Mesothelial cell of epicardium (in vitro differentiated cells): ENCODE measurements at regions not wholly inside any gene's neighbourhood (a gene's known extent, or its start where the extent isn't known, plus 50 kb on each side); places are given as distances from the start of the nearest gene placed in this dataset.

Experiments used
- DNase-seq, 2 experiments: peaks; one replicate each; pipeline ENCODE4 v3.0.0; 2021; ENCODE audit warnings: low spot score in 2 of 2; ENCODE audit not compliant: unreplicated experiment in 2 of 2
- H3K27ac Mint-ChIP-seq: 2 replicates; pipeline ENCODE4 v1.8.0; 2021; ENCODE audit warnings: mixed read lengths
- H3K27me3 Mint-ChIP-seq: 2 replicates; pipeline ENCODE4 v1.8.0; 2021; ENCODE audit warnings: low read depth, mixed read lengths
- H3K36me3 Mint-ChIP-seq: 2 replicates; pipeline ENCODE4 v1.8.0; 2021; ENCODE audit warnings: mixed read lengths
- H3K4me1 Mint-ChIP-seq: 2 replicates; pipeline ENCODE4 v1.8.0; 2021; ENCODE audit warnings: mixed read lengths
- H3K4me3 Mint-ChIP-seq: 2 replicates; pipeline ENCODE4 v1.8.0; 2021; ENCODE audit warnings: mild to moderate bottlenecking, moderate library complexity, mixed read lengths
- H3K9me3 Mint-ChIP-seq: 2 replicates; pipeline ENCODE4 v1.8.0; 2021; ENCODE audit warnings: mixed read lengths
- CTCF ChIP-seq: fragments of 200-600 bp; sonication (generic); IDR thresholded peaks from one replicate; pipeline ENCODE4 v1.5.0; 2021; ENCODE audit warnings: antibody characterized with exemption; ENCODE audit not compliant: unreplicated experiment

DNA sequence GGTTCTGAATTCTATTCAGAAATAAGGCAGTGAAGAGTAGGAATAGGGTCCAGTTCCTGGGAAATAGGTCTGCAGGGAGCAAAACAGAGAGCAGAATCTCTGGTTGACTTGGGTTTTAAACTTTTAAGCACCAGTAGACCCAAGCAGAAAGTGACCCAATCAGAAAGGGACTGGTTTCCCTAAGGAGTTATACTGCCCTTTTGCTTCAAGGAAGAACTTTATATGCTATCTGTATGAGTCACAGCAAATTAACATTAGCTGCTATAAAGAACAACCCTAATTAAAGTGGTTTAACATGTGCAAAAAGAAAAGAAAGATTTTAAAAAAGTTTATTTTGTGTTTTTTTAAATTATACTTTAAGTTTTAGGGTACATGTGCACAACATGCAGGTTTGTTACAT is 263.6 kb upstream of the EMCN start:
- H3K4me1 Mint-ChIP-seq, result no peaks in the 10 kb centered on the region
- no peak for DNase-seq
- H3K4me3 Mint-ChIP-seq, result no peak overlapping the region
- H3K36me3 Mint-ChIP-seq, result no peaks in the 10 kb centered on the region
- peaks cover 3% of the 10 kb centered on the region for H3K9me3 Mint-ChIP-seq
- TF ChIP-seq CTCF, result no peak
- no peak overlapping the region for H3K27ac Mint-ChIP-seq
- no peaks in the 10 kb centered on the region for H3K27me3 Mint-ChIP-seq

DNA sequence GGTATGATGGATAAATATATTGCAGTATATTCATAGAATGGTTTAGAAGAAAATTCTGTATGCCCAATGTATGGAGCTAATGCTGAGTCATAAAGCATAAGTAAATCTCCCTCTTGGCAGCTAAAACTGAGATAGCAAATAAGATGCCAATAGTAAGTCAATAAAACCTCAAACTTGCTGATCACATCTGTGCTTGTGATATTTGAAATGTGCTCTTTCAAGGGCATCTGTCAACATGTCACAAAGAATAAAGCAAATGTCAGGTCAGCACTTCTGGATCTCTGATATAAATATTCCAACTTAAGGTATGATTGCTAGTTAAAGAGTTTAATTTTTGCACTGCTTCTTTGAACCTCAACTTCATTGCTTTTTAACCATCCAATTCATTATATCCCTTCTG is 262.3 kb upstream of the EMCN start:
- Mint-ChIP-seq H3K4me1 (no peaks in the 10 kb centered on the region), H3K27ac (no peak overlapping the region)

GRCh38 chr4:100778431-100778830 is 260.6 kb upstream of the EMCN start:
- no peaks in the 10 kb centered on the region for H3K27me3 Mint-ChIP-seq
- H3K9me3 Mint-ChIP-seq, result peaks cover 28% of the 10 kb centered on the region
- no peak overlapping the region for H3K4me3 Mint-ChIP-seq
- no peaks in the 10 kb centered on the region for H3K36me3 Mint-ChIP-seq
- no peaks in the 10 kb centered on the region for H3K4me1 Mint-ChIP-seq
- no peak overlapping the region for H3K27ac Mint-ChIP-seq
- no peak for TF ChIP-seq CTCF
- no peak for DNase-seq

More for the DNA sequence above, 262.3 kb upstream of the EMCN start:
- DNase-seq, result no peak
- Mint-ChIP-seq H3K4me3 (no peak overlapping the region), H3K9me3 (peaks cover 12% of the 10 kb centered on the region), H3K36me3 (no peaks in the 10 kb centered on the region), H3K27me3 (no peaks in the 10 kb centered on the region)
- no peak for TF ChIP-seq CTCF

- no peak overlapping the region for H3K4me3 Mint-ChIP-seq
Measured at GRCh38 chr4:100762738-100763137, 244.9 kb upstream of the EMCN start.

GRCh38 chr4:100754751-100755150 is 236.9 kb upstream of the EMCN start:
- H3K27ac Mint-ChIP-seq, result no peak overlapping the region
- TF ChIP-seq CTCF, result no peak
- no peak for DNase-seq
- no peak overlapping the region for H3K4me3 Mint-ChIP-seq
- H3K27me3 Mint-ChIP-seq, result no peaks in the 10 kb centered on the region
- H3K4me1 Mint-ChIP-seq, result peaks cover 4% of the 10 kb centered on the region
- peaks cover 46% of the 10 kb centered on the region for H3K9me3 Mint-ChIP-seq
- peaks cover 3% of the 10 kb centered on the region for H3K36me3 Mint-ChIP-seq

More at GRCh38 chr4:100762738-100763137, 244.9 kb upstream of the EMCN start:
- Mint-ChIP-seq H3K36me3 (no peaks in the 10 kb centered on the region), H3K4me1 (no peaks in the 10 kb centered on the region), H3K9me3 (peaks cover 55% of the 10 kb centered on the region), H3K27me3 (no peaks in the 10 kb centered on the region), H3K27ac (no peak overlapping the region)
- no peak for DNase-seq
- no peak for TF ChIP-seq CTCF

- Mint-ChIP-seq H3K36me3 (peaks cover 2% of the 10 kb centered on the region), H3K4me3 (no peak overlapping the region), H3K27ac (no peak overlapping the region), H3K4me1 (peaks cover 7% of the 10 kb centered on the region), H3K27me3 (no peaks in the 10 kb centered on the region), H3K9me3 (peaks cover 29% of the 10 kb centered on the region)
- no peak for DNase-seq
- no peak for TF ChIP-seq CTCF
Measured at GRCh38 chr4:100746141-100746739, 228.4 kb upstream of the EMCN start.
